HG02571 (cell line): ENCODE measurements at regions not wholly inside any gene's neighbourhood (a gene's known extent, or its start where the extent isn't known, plus 50 kb on each side); places are given as distances from the start of the nearest gene placed in this dataset.

ENCODE experiments used
- ATAC-seq: cut with Tn5 transposase; IDR thresholded peaks from one replicate; pipeline ENCODE4 v1.9.1; 2021; ENCODE audit warnings: mild to moderate bottlenecking, moderate library complexity; ENCODE audit not compliant: unreplicated experiment

- no peak for ATAC-seq
Observed at GRCh38 chr1:29754573-29755375, 518.5 kb downstream of the PTPRU start.

- no peak for ATAC-seq
Observed at GRCh38 chr1:29753771-29754572, 517.6 kb downstream of the PTPRU start.

DNA sequence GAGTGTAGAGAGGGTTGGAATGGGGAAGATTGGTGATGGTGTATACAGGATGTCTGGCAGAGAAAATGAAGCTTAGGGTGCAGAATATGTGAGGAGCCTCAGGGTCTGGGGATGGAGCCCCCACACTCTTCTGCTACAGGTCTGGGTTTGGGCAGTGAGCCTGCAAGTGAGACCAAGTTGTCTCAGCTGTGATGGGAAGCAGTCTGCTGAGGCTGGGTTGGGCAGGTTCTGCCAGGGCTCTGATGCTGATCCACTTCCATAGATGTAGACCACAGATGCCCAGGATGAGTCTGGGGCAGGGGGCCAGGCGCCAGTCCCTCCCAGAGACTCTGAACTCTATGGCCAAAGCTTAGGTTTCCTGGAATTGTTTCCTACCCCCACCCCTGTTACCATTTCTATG lies 516.9 kb downstream of the PTPRU start:
- no peak for ATAC-seq

DNA sequence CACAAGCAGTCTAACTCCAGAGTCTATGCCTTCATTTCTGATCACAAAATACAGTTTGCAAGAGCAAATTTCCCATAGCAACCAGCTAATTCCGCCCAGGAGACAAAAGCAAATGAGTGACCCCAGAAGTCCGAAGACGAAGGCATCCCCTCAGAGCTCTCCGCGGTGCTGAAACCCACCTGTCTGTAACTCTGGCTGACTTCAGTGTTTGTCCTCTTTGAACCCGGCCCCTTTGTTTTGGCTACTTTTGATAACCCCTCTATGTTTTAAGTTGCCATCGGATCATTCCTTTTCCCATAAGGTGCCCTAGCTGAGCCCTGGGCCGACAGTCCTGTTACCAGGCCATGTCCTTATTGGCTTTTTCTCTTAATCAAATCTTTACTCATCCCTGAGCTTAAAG lies 515.8 kb downstream of the PTPRU start:
- ATAC-seq: no peak

- ATAC-seq: no peak
Observed at GRCh38 chr1:29749024-29749945, 513.0 kb downstream of the PTPRU start.

GRCh38 chr1:29747196-29747595 lies 510.9 kb downstream of the PTPRU start:
- no peak for ATAC-seq

DNA sequence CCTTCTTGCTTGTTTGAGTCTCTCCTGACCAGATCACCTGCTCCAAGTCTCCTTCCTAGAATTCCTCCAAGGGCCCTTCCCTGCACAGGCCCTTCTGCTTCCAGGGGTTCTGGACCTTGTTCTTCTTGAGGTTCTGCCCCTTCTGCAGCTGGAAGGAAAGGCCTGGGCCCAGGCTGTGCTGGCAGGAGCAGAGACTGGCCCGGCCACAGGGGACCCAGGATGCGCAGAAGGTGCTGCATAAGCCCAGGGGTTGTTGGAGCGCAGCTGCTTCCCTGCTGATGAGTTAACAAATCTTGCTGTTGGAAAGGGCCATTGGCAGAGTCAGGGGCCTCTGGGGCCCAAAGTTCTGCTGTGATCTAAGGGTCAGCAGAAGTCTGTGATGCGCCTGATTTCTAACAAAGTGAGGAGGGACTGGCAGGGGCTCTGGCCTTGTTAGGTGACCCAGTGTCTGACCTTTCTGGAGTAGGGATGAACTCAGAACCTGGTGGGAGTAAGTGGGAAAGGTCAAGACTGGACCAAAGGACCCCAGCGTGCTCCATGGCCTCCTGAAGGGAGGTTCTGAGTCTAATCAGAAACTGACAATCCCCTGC lies 509.8 kb downstream of the PTPRU start:
- no peak for ATAC-seq

GRCh38 chr1:29744684-29745490 lies 508.6 kb downstream of the PTPRU start:
- no peak for ATAC-seq

DNA sequence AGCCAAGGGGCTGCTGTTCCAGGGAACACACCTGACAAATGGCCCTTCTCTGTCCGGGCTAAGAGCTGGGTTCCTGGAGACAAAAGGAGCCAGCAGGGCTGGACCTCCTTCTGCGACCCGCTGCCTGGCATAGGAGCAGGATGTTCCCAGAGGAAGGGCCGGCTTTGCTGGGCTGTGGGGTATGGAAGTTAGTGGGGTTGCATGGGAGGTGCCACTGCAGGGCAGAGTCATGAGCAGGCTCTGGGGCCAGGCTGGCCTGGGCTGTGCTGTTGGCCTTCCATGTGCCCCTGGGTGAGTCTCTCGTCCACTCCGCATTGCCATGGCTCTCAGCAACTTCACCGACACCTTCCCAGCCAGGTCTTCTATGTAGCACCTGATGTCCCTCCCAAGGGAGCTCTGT lies 507.6 kb downstream of the PTPRU start:
- no peak for ATAC-seq

GRCh38 chr1:29743264-29743663 lies 506.9 kb downstream of the PTPRU start:
- ATAC-seq: no peak

- ATAC-seq: no peak
Observed at GRCh38 chr1:29739176-29739575, 502.9 kb downstream of the PTPRU start.

- ATAC-seq: no peak
Observed at GRCh38 chr1:29736582-29737188, 500.4 kb downstream of the PTPRU start.

DNA sequence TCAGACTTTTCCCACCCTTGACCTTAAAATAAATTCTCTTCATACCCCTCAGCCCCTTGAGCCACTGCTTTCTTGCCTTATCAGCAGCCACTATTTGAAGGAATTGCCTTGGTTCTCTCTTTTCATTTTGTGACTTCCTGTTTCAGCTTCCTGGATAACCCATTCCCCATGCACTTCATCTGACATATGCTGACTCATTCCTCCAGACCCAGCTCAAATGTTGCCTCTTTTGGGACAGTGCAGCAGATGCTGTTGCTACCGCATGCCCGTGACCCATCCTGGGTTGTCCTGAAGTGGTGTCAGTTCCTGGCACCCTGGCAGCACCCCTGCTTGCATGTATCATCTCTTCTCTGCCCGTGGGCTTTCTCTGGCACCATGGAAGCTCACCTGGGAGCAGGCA lies 496.1 kb downstream of the PTPRU start:
- no peak for ATAC-seq

DNA sequence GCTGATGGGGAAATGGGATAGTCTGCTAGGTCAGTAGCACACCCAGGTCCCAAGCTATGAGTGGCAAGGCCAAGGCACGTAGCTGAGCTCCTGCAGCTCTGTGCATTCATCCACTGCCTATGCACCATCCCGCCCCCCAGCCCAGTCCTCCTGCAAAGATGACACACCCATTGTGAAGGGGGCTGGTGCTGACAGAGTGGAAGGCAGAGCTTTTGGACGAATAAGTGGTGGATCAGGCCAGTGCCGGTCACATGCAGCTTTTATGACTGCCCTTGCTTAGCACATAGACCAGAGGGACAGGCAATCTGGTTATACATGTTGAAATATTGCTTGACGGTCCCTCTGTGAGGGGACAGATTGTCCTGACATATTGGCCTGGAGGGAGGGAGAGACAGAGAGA lies 494.3 kb downstream of the PTPRU start:
- no peak for ATAC-seq

DNA sequence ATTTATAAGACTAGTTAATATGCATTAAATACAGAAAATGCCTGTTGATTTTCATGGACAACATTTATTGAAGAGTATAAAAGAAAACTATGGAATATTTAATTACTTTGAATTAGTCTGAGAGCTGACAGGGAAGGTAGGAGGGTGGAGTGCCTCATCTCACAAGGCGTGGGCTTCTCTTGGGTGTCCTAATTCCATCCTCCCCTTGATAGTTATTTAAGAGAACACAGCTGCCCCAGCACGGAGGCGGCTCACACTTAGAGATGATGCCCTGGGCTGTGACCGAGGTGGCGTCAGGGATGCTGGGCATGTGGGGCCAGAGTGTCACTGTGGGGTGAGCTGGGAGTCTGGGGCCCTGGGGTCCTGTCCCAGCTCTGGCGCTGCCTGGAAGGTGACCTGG lies 493.0 kb downstream of the PTPRU start:
- no peak for ATAC-seq

GRCh38 chr1:29728703-29729102 lies 492.4 kb downstream of the PTPRU start:
- ATAC-seq: no peak

- ATAC-seq: no peak
Observed at GRCh38 chr1:29725262-29725661, 488.9 kb downstream of the PTPRU start.

- no peak for ATAC-seq
Observed at GRCh38 chr1:29722598-29722997, 486.3 kb downstream of the PTPRU start.

DNA sequence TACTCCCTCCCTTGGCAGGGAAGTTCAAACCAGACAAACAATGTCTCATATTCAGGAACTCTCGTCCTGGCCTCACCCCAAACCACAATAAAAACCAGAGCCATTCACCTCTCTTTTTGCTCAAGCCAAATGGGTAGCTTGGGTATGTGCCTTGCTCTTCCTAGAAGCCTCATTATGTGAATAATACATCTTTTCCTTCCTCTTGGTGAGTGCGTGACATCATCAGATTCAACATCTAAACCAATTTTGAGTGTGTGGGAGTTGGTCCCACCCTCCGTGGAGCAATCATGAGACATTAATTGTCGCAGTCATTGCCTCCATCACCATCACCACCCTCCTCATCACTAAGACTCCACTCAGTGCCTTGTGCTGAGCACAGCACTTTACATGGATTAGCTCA lies 482.9 kb downstream of the PTPRU start:
- ATAC-seq: no peak

GRCh38 chr1:29718791-29719190 lies 482.5 kb downstream of the PTPRU start:
- no peak for ATAC-seq
